ENCODE measurements at regions not wholly inside any gene's neighbourhood (a gene's known extent, or its start where the extent isn't known, plus 50 kb on each side); places are given as distances from the start of the nearest gene placed in this dataset.

DNA sequence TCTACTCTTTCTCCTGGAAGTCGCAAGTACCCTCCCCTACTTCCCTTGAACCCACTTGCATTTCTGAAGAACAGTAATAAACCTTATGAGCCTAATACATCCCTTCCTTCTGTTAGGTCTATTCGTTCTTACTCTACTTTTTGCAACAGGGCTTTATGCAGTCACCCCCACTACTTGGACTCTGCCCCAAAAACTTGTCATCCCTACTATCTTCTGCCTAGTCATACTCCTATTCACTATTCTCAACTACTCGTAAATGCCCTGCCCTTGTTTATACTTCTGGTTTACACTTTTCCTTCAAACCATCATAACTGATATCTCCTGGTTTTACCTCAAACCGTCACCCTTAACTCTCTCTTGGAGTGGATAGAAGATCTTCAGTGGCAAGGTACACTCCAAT is 55.2 kb upstream of the SLIT2 start:
- H3K27me3 ChIP-seq (ENCODE audit: control insufficient read depth in 1 of 2, insufficient read depth in 2 of 2, low read length in 2 of 2), result no peaks in the 10 kb centered on the region
- POLR2A ChIA-PET, result no interaction called here
- no peak for ATAC-seq
- H3K79me2 ChIP-seq (ENCODE audit: insufficient read depth, low read length), result no peaks in the 10 kb centered on the region
- H3K4me1 ChIP-seq (ENCODE audit: insufficient read depth, low read length), result no peaks in the 10 kb centered on the region
- peaks cover 83% of the 10 kb centered on the region for H3K9me3 ChIP-seq (ENCODE audit: low read length)
- H3K9ac ChIP-seq (ENCODE audit: insufficient read depth, low read depth, low read length), result no peak overlapping the region
- no peaks in the 10 kb centered on the region for H4K20me1 ChIP-seq (ENCODE audit: insufficient read depth, low read length)
- intact Hi-C loops (cut with micrococcal nuclease; ENCODE audit: unreplicated experiment) (no loop called here), in situ Hi-C loops (cut with HindIII; ENCODE audit: extremely low pct_ligation_motif_present, low pct_unique_long_range_greater_than_20kb) (no loop called here)
- no peak overlapping the region for H3K4me2 ChIP-seq (ENCODE audit: low read depth, low read length)
- H3K36me3 ChIP-seq (replicated peaks in 1 of 2; ENCODE audit: control insufficient read depth in 1 of 2, insufficient read depth in 2 of 2, low read length in 2 of 2), result no peaks in the 10 kb centered on the region
- DNase-seq (ENCODE audit: low spot score), result no peak
- H2AFZ ChIP-seq (ENCODE audit: low read length), result no peak overlapping the region
- no peak overlapping the region for H3K27ac ChIP-seq (ENCODE audit: extremely low read length, insufficient read depth, low read length)
- no peak overlapping the region for H3K4me3 ChIP-seq (replicated peaks in 1 of 3; ENCODE audit: insufficient read depth in 1 of 3, low read depth in 2 of 3, low read length in 3 of 3)
- no peak for FAIRE-seq
- CTCF ChIA-PET (ENCODE audit: low intra/inter-chr PET ratio, low total read pairs), result no interaction called here
- BruUV-seq (replicated peaks), result no TSS peak
- 1% methylated on average over 4 of the region's 4 CpGs for WGBS (ENCODE audit: low lambda C conversion rate)
- TF ChIP-seq ARID3A (IDR thresholded peaks at IDR 0.05; ENCODE audit: low read depth, low read length), result no peak
- TF ChIP-seq, protein P1, sequence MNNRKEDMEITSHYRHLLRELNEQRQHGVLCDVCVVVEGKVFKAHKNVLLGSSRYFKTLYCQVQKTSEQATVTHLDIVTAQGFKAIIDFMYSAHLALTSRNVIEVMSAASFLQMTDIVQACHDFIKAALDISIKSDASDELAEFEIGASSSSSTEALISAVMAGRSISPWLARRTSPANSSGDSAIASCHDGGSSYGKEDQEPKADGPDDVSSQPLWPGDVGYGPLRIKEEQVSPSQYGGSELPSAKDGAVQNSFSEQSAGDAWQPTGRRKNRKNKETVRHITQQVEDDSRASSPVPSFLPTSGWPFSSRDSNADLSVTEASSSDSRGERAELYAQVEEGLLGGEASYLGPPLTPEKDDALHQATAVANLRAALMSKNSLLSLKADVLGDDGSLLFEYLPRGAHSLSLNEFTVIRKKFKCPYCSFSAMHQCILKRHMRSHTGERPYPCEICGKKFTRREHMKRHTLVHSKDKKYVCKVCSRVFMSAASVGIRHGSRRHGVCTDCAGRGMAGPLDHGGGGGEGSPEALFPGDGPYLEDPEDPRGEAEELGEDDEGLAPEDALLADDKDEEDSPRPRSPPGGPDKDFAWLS (CRISPR knock-in tag; IDR thresholded peaks at IDR 0.05; ENCODE audit: borderline replicate concordance), result no peak
- no peak for TF ChIP-seq USF2 (IDR thresholded peaks at IDR 0.05; ENCODE audit: low read depth, low read length)
- no peak for TF ChIP-seq USF2 (CRISPR knock-in tag; IDR thresholded peaks at IDR 0.05; ENCODE audit: borderline replicate concordance)
- no peak for TF ChIP-seq ZBTB37 (CRISPR knock-in tag; IDR thresholded peaks at IDR 0.05)
- TF ChIP-seq CBX1 (IDR thresholded peaks at IDR 0.05; ENCODE audit: low read depth), result no peak
- TF ChIP-seq TGIF2 (CRISPR knock-in tag; IDR thresholded peaks at IDR 0.05), result no peak
- no peak for TF ChIP-seq ZNF282 (IDR thresholded peaks at IDR 0.05; ENCODE audit: partially characterized antibody)
- no peak for TF ChIP-seq NFIB (CRISPR knock-in tag; IDR thresholded peaks at IDR 0.05; ENCODE audit: borderline replicate concordance)
- TF ChIP-seq, protein P2, sequence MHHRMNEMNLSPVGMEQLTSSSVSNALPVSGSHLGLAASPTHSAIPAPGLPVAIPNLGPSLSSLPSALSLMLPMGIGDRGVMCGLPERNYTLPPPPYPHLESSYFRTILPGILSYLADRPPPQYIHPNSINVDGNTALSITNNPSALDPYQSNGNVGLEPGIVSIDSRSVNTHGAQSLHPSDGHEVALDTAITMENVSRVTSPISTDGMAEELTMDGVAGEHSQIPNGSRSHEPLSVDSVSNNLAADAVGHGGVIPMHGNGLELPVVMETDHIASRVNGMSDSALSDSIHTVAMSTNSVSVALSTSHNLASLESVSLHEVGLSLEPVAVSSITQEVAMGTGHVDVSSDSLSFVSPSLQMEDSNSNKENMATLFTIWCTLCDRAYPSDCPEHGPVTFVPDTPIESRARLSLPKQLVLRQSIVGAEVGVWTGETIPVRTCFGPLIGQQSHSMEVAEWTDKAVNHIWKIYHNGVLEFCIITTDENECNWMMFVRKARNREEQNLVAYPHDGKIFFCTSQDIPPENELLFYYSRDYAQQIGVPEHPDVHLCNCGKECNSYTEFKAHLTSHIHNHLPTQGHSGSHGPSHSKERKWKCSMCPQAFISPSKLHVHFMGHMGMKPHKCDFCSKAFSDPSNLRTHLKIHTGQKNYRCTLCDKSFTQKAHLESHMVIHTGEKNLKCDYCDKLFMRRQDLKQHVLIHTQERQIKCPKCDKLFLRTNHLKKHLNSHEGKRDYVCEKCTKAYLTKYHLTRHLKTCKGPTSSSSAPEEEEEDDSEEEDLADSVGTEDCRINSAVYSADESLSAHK (CRISPR knock-in tag; IDR thresholded peaks at IDR 0.05; ENCODE audit: borderline replicate concordance), result no peak
- no peak for TF ChIP-seq AGO1 (IDR thresholded peaks at IDR 0.05; ENCODE audit: low read depth, low read length, poor library complexity, severe bottlenecking)
- TF ChIP-seq ZNF878 (CRISPR knock-in tag; IDR thresholded peaks at IDR 0.05), result no peak
- no peak for TF ChIP-seq HDAC1 (CRISPR knock-in tag; IDR thresholded peaks at IDR 0.05)
- TF ChIP-seq KLF16 (CRISPR knock-in tag; IDR thresholded peaks at IDR 0.05), result no peak
- TF ChIP-seq LCORL (IDR thresholded peaks at IDR 0.05), result no peak
- TF ChIP-seq LCORL (CRISPR knock-in tag; IDR thresholded peaks at IDR 0.05), result no peak
- TF ChIP-seq SAP130 (CRISPR knock-in tag; IDR thresholded peaks at IDR 0.05; ENCODE audit: low read depth), result no peak
- no peak for TF ChIP-seq ZNF644 (CRISPR knock-in tag; IDR thresholded peaks at IDR 0.05; ENCODE audit: low read depth)

Data from HepG2 (cell line).